Activated T-helper 2 cell treated with anti-CD3 and anti-CD28 coated beads, Interferon-gamma antibody, Interleukin-2, Interleukin-4, amounts not matched to agents 10 μg/mL and 5 μg/mL and 100 μg/mL, durations not matched to agents 14 hours and 24 hours and 36 hours (primary cell): ENCODE measurements at regions not wholly inside any gene's neighbourhood (a gene's known extent, or its start where the extent isn't known, plus 50 kb on each side); places are given as distances from the start of the nearest gene placed in this dataset.
"Not testable (repeated sequence)": the region's sequence is repeated elsewhere in the genome, so short reads cannot be mapped to it uniquely, and the experiment has no call there.

Experiments
- DNase-seq: peaks from one replicate; pipeline ENCODE4 v3.0.0; 2021; ENCODE audit warnings: low spot score
- H3K27ac Mint-ChIP-seq: one replicate; pipeline ENCODE4 v1.8.0; 2021; ENCODE audit warnings: mixed read lengths
- H3K27me3 Mint-ChIP-seq: one replicate; pipeline ENCODE4 v1.8.0; 2021; ENCODE audit warnings: low read depth, mixed read lengths
- H3K36me3 Mint-ChIP-seq: one replicate; pipeline ENCODE4 v1.8.0; 2021; ENCODE audit warnings: low read depth, mixed read lengths
- H3K4me1 Mint-ChIP-seq: one replicate; pipeline ENCODE4 v1.8.0; 2021; ENCODE audit warnings: low read depth, mixed read lengths
- H3K4me3 Mint-ChIP-seq: one replicate; pipeline ENCODE4 v1.8.0; 2021; ENCODE audit warnings: low read depth, mild to moderate bottlenecking, moderate library complexity, mixed read lengths
- H3K9me3 Mint-ChIP-seq: one replicate; pipeline ENCODE4 v1.8.0; 2021; ENCODE audit warnings: mixed read lengths
- intact Hi-C: fragments of 100-400 bp; cut with micrococcal nuclease; formaldehyde crosslinking; loops from one replicate; pipeline ENCODE4 v1.15.1; 2023

GRCh38 chr4:9110700-9111099 is 59.5 kb upstream of the FAM90A26 start:
- H3K36me3 Mint-ChIP-seq, intact Hi-C loops, H3K27me3 Mint-ChIP-seq, H3K27ac Mint-ChIP-seq, DNase-seq, H3K4me1 Mint-ChIP-seq, H3K9me3 Mint-ChIP-seq, H3K4me3 Mint-ChIP-seq: not testable (repeated sequence)

DNA sequence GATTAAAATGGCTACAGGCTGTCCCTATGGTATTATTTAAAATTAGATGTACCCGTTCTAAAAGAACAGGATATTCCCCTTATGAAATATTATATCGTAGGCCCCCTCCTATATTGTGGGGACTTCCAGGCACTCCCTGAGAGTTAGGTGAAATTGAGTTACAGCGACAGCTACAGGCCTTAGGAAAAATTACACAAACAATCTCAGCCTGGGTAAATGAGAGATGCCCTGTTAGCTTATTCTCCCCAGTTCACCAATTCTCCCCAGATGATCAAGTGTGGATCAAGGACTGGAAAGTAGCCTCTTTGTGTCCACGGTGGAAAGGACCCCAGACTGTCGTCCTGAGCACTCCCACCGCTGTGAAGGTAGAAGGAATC is 67.1 kb upstream of the FAM90A26 start:
- H3K27ac Mint-ChIP-seq, DNase-seq, intact Hi-C loops, H3K36me3 Mint-ChIP-seq, H3K9me3 Mint-ChIP-seq, H3K4me3 Mint-ChIP-seq, H3K4me1 Mint-ChIP-seq, H3K27me3 Mint-ChIP-seq: not testable (repeated sequence)

- intact Hi-C loops, H3K4me1 Mint-ChIP-seq, H3K27me3 Mint-ChIP-seq, H3K9me3 Mint-ChIP-seq, H3K4me3 Mint-ChIP-seq, DNase-seq, H3K27ac Mint-ChIP-seq, H3K36me3 Mint-ChIP-seq: not testable (repeated sequence)
Observed at GRCh38 chr4:9102471-9103147, 67.6 kb upstream of the FAM90A26 start.

DNA sequence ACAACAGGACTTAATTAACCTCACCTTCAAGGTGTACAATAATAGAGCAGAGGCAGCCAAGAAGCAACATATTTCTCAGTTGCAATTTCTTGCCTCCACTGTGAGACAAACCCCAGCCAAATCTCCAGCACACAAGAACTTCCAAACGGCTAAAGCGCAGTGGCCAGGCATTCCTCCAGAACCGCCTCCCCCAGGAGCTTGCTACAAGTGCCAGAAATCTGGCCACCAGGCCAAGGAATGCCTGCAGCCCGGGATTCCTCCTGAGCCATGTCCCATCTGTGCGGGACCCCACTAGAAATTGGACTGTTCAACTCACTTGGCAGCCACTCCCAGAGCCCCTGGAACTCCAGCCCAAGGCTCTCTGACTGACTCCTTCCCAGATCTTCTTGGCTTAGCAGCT is 73.9 kb upstream of the FAM90A26 start:
- intact Hi-C loops, DNase-seq, H3K27ac Mint-ChIP-seq, H3K4me3 Mint-ChIP-seq, H3K27me3 Mint-ChIP-seq, H3K4me1 Mint-ChIP-seq, H3K36me3 Mint-ChIP-seq: not testable (repeated sequence)
- peaks cover 20% of the 10 kb centered on the region for H3K9me3 Mint-ChIP-seq

DNA sequence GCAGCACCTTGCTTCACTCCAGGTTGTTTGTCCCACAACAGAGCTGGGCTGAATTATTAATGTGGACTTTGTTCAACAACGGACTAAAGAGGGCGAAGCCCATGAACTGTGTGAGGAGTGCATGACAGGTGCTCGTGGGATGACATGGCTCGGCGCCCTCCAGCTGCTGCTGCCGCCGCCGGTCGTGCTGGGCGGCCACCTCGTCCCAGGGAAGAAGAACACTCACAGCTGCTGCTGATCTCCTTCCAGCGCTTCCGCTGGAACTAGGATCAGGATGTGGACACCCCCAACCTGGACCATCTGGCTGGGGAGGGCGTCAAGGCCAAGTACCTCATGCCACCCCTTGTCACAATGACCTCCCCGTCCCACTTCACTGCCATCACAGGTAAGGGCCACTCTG is 91.4 kb upstream of the FAM90A26 start:
- DNase-seq, H3K9me3 Mint-ChIP-seq, H3K4me1 Mint-ChIP-seq, H3K27ac Mint-ChIP-seq, intact Hi-C loops, H3K27me3 Mint-ChIP-seq, H3K36me3 Mint-ChIP-seq, H3K4me3 Mint-ChIP-seq: not testable (repeated sequence)

GRCh38 chr4:9076974-9077373 is 93.2 kb upstream of the FAM90A26 start:
- H3K27me3 Mint-ChIP-seq, DNase-seq, H3K9me3 Mint-ChIP-seq, H3K36me3 Mint-ChIP-seq, intact Hi-C loops, H3K27ac Mint-ChIP-seq, H3K4me1 Mint-ChIP-seq, H3K4me3 Mint-ChIP-seq: not testable (repeated sequence)

- DNase-seq, H3K36me3 Mint-ChIP-seq, H3K27ac Mint-ChIP-seq, H3K27me3 Mint-ChIP-seq, H3K4me1 Mint-ChIP-seq, H3K9me3 Mint-ChIP-seq, intact Hi-C loops, H3K4me3 Mint-ChIP-seq: not testable (repeated sequence)
Observed at GRCh38 chr4:9076486-9076885, 93.7 kb upstream of the FAM90A26 start.

GRCh38 chr4:9073371-9073770 is 96.8 kb upstream of the FAM90A26 start:
- H3K4me1 Mint-ChIP-seq, H3K27me3 Mint-ChIP-seq, H3K27ac Mint-ChIP-seq, H3K4me3 Mint-ChIP-seq, intact Hi-C loops, DNase-seq, H3K9me3 Mint-ChIP-seq, H3K36me3 Mint-ChIP-seq: not testable (repeated sequence)

- H3K9me3 Mint-ChIP-seq, H3K36me3 Mint-ChIP-seq, intact Hi-C loops, H3K4me3 Mint-ChIP-seq, H3K27me3 Mint-ChIP-seq, H3K27ac Mint-ChIP-seq, H3K4me1 Mint-ChIP-seq, DNase-seq: not testable (repeated sequence)
Observed at GRCh38 chr4:9072521-9073220, 97.5 kb upstream of the FAM90A26 start.

DNA sequence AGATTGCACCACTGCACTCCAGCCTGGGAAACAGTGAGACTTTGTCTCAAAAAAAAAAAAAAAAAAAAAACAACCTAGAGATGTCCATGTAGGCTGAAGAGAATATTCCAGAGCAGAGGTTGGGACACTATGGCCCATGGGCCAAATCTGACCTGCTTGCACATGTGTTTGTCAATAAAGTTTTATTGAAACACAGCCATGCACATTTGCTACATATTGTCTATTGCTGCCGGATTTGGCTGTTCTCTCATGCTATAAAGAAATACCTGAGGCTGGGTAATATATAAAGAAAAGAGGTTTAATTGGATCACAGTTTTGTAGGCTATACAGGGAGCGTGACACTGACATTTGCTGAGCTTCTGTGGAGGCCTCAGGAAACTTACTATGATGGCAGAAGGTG is 102.3 kb upstream of the FAM90A26 start:
- intact Hi-C loops, H3K36me3 Mint-ChIP-seq, H3K4me1 Mint-ChIP-seq, H3K27ac Mint-ChIP-seq, H3K27me3 Mint-ChIP-seq, H3K4me3 Mint-ChIP-seq, DNase-seq: not testable (repeated sequence)
- peaks cover 15% of the 10 kb centered on the region for H3K9me3 Mint-ChIP-seq

DNA sequence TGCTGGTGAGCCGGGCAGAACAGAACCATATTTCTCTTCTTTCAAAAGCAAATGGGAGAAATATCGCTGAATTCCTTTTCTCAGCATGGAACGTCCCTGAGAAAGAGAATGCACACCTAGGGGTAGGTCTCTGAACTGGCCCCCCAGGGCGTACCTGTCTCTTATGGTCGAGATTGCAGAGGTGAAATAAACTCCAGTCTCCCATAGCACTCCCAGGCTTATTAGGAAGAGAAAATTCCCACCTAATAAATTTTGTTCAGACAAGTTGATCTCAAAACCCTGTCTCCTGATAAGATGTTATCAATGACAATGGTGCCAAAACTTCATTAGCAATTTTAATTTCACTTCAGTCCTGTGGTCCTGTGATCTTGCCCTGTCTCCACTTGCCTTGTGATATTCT is 106.6 kb upstream of the FAM90A26 start:
- H3K27me3 Mint-ChIP-seq, H3K36me3 Mint-ChIP-seq, H3K4me1 Mint-ChIP-seq, H3K27ac Mint-ChIP-seq, intact Hi-C loops, DNase-seq, H3K4me3 Mint-ChIP-seq: not testable (repeated sequence)
- peaks cover 14% of the 10 kb centered on the region for H3K9me3 Mint-ChIP-seq

GRCh38 chr4:9024866-9025265 is 145.3 kb upstream of the FAM90A26 start:
- intact Hi-C loops, H3K36me3 Mint-ChIP-seq, H3K27ac Mint-ChIP-seq, H3K4me3 Mint-ChIP-seq, H3K4me1 Mint-ChIP-seq, DNase-seq, H3K27me3 Mint-ChIP-seq, H3K9me3 Mint-ChIP-seq: not testable (repeated sequence)

DNA sequence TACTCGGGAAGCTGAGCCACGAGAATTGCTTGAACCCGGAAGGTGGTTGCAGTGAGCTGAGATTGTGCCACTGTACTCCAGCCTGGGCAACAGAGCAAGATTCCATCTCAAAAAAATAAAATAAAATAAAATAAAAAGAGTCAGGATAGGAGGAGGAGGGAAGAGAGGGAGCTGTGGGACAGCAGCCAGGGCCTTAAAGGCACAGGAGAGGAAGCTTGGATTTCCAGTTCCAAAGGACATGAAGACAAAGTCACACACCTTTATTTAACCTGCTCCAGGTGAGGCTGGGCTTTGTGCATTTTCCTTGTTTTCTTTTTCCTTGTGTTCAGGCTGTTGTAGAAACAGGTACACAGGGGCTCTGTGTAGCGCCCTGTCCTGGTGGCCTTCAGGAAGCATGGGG is 138.2 kb upstream of the HMX1 start:
- H3K27me3 Mint-ChIP-seq, H3K4me3 Mint-ChIP-seq, H3K4me1 Mint-ChIP-seq, H3K36me3 Mint-ChIP-seq, H3K9me3 Mint-ChIP-seq, H3K27ac Mint-ChIP-seq, DNase-seq, intact Hi-C loops: not testable (repeated sequence)

GRCh38 chr4:9008407-9008806 is 136.8 kb upstream of the HMX1 start:
- H3K4me1 Mint-ChIP-seq, intact Hi-C loops, H3K36me3 Mint-ChIP-seq, DNase-seq, H3K4me3 Mint-ChIP-seq, H3K27ac Mint-ChIP-seq, H3K9me3 Mint-ChIP-seq, H3K27me3 Mint-ChIP-seq: not testable (repeated sequence)
